Glomerular endothelial cell (primary cell): ENCODE measurements at regions not wholly inside any gene's neighbourhood (a gene's known extent, or its start where the extent isn't known, plus 50 kb on each side); places are given as distances from the start of the nearest gene placed in this dataset.

ENCODE experiments used
- DNase-seq: peaks from one replicate; pipeline ENCODE4 v3.0.0-alpha.2; 2011; ENCODE audit warnings: low read depth, low spot score; ENCODE audit errors: extremely low read depth

DNA sequence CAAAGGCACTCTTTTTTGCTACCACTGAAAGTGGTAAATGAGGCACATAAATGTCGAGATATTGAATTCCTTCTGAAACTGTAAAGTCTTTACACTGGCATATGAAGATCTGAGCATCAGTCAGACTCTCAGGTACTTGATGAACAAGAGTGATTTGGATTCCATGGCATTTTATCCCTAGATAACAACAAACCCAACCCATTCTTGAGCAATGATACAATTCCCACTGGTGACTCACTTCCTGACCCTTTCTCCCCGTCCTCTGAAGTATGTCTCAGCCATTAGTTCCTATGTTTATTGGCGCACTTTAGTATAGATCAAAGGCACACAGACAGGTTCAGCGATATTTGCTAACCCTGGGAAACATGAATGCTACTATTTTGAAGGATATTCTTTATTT, 147.0 kb upstream of the RBFOX1 start:
- DNase-seq = no peak

DNA sequence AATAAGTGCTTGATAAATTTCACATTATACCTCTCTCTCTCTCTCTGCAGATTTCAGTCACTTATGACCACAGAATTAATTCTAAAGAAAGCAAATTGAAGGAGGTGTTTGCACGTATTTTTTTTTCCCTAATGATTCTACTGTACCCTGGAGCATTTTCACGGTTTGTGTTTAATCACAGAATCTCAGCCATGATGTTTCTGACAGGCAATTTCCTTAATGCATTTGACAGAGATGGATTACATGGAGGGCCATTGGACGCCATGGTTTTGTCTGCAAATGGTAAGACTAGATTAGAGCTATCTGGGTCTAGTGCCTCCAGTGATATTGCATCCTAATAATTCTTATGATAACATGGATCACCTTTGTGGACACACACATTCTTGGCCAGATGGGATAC, 147.5 kb upstream of the RBFOX1 start:
- no peak for DNase-seq

DNA sequence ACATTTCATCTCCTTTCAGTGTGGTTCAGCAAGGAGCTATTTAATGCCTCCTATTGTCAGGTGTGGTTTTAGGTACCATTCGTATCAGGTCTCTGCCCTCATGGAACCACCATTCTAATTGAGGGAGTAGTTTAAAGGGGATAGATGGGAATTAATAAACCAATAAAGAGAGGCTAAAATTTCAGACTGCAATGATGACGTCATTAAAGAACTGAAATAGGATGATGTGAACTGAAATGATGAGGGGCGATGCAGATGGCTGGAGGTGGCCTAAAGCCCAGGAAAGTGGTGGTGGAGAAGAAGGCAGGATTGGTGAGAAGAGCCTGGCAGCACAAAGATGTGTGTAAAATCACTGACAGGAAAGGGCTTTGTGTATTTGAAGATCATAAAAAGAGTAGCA, 148.9 kb upstream of the RBFOX1 start:
- DNase-seq = no peak

DNA sequence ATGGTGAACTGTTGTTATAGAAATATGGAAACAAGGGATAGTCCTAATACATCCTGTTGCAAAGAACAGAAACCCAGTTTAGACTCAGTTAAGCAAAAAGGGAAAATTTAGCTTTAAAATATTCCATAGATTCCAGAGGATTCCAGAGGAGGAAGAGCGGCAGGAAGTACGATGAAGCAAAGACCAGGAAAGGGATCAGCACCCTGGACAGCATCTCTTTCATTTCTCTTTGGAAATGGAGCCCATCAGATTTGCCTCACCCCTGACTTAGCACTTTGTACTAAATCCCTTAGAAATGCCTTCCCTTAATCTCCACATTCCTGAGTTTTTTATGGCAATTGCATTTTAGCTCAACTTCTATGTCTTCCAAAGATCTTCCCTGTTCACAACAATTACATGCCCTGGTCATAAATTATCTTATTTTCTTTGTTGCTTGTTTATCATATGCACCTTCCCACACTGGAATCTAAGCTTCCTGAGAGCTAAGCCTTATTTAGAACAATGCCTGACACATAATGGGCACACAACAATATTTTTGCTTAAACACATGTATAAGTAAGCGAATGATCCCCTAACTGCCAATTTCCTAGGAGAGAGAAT, 150.0 kb upstream of the RBFOX1 start:
- no peak for DNase-seq

DNA sequence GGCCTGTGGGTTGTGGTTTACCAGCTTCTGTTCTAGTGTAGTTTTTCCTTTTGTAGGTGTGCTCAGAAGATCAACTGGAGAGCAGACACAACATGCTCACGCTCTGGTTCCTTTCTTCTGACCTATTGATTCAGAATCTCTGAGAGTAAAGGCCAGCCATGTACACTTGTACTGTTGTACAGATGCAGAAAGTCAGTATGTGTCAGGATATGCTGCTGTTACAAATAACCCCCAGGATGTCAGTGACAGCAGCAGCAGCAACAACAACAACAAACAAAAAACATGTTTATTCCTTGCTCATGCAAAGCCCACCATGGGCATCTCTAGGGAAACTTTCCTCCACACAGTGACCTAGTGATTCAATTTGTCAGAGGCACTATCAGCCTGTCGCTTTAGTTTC, 154.8 kb upstream of the RBFOX1 start:
- no peak for DNase-seq

DNA sequence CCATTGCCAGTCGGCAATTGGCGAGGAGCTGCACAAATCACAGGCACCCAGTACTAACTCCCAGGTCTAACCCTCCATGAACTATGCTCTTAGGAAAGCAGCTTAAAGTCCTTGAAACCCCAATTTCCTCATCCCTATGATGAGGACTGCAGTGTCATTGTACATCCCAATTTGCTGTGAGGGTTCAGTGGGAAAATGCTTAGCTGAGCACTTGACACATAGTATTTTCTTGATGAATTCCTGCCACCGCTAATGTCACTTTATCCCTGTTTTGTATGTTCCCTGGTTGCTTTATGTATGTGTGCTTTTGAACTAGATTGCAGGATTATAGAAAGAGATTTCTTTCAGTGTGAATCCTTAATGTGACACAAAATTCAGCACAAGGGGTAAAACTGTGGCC, 161.5 kb upstream of the RBFOX1 start:
- no peak for DNase-seq

DNA sequence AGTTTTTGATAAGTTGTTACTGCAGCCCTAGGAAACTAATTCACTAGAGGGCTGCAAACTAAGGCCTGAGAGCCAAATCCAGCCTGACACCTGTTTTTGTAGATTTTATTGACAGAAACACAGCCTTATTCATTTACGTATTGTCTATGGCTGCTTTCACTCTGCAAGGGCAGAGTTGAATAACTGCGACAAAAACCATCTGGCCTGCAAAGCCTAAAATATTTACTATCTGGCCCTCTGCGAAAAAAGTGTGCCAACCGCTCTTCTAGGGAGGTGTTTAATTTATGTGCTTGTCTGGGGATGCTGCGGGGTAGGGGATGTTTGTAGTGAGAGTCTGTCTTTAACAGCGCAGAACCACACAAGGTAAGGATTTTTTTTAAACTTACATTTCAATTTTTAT, 165.0 kb upstream of the RBFOX1 start:
- no peak for DNase-seq

DNA sequence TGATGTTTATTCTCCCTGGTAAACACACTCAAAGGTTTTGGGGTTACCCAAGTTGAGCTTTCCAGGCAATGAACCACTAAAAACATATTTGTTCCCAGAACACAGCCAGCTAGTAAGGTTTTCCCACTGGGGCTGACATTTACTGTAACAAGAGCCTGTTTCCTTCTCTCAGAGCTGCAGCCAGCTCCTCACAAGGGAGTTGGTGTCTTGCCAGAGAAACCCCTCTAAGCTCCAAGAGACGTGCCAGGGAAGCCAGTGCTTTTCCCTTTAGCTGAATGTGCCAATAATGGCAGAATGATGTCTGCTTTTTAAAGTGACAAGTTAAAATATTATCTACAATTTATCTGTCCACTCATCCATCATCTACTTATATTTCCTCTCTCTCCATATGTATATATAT, 170.8 kb upstream of the RBFOX1 start:
- no peak for DNase-seq

DNA sequence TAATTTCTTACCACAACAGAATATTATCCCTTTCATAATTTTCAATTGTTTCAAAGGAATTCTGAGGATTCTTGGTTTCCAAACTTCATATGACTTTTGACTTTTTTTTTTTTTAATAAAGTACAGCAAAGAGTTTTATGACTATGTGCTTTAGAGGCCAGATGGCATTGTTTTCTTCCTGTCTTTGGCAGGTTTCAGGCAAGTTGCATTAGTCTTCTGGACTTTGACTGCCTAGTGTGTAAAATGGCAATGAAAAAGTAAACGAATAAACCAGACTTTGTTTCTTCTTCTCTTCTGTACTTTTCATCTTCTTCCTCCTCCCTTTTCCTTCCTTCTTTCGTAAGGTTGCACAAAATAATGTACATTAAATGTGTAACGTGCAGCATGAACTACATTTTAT, 172.6 kb upstream of the RBFOX1 start:
- DNase-seq = no peak

DNA sequence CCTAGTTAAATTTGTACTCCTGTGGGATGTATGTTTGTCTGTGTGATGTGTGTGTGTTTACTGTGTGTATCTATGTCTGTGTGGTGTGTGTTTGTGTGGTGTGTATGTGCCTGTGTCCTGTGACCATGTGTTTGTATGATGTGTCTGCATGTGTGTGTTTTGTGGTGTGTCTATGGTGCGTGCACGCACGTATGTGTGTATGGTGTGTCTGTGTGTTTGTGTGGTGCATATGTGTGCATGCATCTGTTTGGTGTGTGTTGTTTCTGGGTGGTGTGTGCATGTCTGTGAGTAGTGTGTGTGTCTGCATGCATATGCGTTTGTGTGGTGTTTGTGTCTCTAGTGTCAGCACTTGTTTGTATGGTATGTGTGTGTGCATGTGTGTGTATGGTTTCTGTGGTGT, 174.2 kb upstream of the RBFOX1 start:
- no peak for DNase-seq

DNA sequence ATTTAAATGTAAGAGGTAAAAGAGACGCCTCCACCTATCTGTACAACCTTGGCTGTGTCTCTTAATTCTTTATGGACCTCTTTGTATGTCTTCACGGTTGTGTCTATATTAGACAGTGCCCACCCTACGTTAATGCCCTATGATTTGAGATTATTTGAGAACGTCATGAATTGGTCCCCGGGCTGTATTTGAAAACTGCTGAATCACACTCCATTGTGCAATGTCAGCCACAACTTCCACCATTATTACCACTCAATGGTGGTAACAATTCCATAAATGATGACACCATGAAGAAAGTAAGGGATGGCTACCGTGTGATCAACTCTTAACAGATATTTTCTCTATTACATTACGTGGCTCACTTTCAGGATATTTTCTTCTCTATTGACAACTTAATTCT, 182.4 kb upstream of the RBFOX1 start:
- DNase-seq = no peak

DNA sequence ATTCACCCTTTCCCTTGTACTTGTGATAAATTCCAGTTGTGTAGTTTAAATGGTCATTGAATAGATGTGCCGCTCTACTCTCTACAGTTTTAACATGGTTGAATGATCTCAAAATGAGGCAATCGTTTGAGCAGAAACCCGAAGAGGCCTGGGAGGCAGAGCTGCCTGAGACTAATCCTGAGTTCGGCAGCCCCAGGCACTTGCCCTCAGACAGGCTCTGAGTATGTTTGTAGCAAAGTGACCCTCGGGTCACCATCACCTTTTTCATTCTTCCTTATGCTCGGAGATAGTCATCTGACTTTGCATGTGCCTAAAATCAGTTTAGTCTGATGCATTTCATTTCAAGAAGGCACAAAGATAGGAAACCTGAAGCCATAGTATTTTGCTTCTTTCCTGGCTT, 184.0 kb upstream of the RBFOX1 start:
- no peak for DNase-seq

DNA sequence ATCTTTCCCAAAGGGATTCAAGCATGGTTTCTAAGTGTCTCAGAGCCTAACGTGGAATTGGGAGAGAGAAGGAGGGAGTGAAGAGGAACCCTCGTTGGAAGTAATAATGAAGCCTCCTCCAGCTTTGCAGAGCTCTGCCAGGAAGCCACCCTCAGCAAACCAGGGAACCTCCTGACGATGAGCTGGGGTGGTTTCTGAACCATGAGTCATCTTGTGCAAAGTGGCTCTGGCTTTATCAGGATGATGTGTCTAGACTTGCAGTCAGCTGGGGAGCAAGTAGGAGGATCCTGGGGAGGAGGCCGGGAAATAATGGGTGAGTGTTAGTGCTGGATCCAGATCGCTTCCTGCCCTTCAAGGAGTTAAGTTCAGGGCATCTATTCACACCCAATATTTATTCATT, 191.7 kb upstream of the RBFOX1 start:
- no peak for DNase-seq

DNA sequence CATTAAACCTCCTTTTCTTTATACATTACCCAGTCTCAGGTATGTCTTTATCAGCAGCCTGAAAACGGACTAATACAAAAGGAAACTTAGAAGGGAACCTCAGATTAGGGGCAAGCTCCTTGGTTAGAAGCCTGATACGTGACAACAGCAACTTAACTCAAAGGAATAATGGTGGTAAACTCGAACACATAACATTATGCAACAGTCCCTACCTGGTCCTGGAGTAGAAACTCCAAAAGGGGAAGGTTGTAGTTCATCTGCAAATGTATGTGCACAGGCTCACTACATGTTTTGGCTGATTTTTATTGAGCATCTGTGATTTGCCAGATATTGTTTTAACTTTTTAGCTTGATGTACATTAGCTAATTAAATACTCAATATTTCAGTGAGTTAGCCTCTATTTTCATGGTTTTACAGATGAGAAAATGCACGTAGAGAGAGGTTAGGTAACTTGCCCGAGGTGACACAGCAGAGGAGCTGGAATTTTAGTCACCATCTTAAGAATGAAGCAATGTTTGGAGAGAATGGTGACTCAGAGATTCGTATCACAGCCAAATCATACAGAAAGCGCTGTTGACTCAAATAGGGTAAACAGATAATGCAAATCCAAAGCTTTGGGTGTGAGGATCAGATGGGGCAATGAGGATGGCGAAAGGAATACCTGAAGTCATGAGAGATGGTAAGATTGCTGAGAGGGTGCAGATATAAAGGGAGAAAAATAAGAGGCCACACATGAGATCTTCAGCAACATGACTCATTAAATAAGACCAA, 194.9 kb upstream of the RBFOX1 start:
- DNase-seq = no peak

DNA sequence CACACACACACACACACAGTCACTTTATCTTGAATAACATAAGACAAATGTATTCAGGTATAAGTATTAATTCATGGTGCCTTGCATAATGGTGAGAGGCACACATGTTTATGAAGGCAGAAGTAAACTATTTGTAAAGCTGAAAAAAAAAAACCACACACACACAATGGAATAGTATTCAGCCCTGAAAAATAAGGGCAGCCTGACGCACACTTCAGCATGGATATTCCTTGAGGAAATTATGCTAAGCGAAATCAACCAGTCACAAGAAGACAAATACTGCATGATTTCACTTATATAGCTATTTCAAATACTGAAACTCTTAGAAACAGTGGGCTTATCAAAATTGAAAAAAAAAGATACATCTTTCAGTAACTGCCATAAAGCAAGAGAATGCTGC, 200.2 kb upstream of the RBFOX1 start:
- no peak for DNase-seq

DNA sequence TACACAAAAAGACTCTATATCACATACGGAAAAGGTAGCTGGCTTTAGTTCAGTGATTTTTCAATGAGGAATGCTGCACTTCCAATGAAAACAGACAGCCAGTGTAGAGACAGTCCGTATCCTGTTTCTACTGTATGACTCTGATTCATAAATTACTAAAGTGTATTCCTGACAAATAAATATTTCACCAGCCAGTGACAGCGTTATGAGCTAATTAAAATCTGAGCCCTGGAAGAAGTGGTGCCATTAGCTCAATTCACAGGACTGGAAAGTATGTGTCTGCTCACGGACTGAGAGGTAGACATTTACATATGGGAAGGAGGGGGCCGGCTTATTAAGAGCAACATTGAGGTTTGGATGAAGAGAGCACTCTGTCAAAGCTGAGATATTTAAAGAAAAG, 207.9 kb upstream of the RBFOX1 start:
- DNase-seq = no peak

DNA sequence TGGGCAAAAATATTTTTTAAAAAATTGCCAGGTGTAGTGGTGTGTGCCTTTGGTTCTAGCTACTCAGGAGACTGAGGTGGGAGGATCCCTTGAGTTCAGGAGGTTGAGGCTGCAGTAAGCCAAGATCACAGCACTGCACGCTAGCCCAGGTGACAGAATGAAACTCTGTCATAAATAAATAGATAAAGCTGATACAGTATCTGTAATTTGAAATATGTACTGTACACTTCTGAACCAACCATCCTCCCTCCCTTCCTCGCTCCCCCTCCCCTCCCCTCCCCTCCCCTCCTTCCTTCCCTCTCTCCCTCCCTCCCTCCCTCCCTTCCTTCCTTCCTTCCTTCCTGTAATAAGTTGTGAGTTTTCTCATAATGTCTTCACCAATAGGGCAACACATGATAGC, 208.4 kb upstream of the RBFOX1 start:
- no peak for DNase-seq

DNA sequence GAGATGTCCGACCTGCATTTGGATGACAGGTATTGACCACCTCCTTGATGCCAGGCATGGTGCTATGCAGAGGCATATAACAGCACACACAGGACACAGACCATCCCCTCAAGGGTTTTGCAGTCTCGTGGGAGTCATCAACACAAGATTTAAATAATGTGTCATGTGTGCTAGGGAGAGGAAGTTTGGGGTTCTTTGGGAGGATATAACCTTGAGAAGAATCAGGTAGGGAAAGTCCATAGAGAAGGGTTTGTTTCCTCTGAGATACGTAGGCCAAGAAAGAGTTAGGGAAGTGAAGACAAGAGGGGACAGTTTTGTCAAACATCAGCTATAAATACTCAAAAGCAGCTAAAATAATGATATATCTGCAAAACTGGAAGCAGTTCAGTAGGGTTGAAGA, 215.9 kb upstream of the RBFOX1 start:
- no peak for DNase-seq

DNA sequence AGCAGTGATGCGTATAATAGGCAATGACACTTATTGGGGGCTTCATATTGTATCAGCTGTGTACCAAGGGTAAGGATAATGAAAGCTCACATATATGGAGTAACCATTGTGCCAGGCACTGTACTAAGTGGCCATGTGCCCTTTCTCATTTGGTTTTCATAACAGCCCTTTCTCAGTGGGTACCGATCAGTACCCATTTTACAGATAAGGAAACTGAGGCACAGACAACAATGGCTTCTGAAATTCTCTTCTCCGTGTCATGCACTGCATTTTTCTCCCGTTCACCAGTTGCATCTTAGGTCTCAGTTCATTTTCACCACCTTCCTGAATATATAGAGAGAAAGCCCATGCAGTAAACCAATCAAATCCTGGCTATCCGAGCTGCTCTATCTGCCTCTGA, 216.7 kb upstream of the RBFOX1 start:
- no peak for DNase-seq

DNA sequence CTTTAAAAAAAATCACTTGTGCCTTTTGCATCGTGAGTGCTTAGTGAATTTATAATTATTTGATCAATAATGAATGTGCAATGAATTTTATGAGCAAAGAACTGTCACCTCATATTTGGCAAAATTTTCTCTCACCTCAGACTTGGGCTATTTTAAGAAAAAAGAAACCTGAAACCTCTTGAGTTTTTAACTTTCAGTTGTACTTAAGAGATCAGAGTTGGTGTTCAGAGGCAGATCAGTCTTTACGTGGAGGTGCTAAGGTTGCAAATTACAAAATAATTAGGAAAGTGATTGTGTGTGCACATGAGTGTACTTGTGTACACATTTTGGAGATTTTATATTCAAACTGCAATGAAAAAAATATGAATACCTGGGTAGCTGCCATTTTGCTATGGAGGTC, 218.7 kb upstream of the RBFOX1 start:
- no peak for DNase-seq

DNA sequence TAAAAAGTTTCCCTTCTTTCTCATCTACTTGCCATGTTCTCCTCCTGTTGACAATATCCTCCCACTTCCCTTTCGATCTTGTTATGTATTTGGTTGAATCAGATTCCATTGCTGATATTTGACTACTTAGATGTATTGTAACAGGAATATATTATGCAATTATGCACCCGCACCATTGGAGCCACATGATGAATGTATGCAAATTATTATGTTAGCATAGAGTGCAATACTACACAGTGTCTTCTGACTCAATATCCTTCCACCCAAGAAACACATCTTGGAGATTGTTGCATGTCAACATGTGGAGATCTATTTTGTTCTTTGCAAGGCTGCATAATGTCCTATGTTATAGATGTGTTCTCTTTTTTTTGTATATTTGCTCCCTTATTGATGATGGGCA, 219.2 kb upstream of the RBFOX1 start:
- DNase-seq = no peak

DNA sequence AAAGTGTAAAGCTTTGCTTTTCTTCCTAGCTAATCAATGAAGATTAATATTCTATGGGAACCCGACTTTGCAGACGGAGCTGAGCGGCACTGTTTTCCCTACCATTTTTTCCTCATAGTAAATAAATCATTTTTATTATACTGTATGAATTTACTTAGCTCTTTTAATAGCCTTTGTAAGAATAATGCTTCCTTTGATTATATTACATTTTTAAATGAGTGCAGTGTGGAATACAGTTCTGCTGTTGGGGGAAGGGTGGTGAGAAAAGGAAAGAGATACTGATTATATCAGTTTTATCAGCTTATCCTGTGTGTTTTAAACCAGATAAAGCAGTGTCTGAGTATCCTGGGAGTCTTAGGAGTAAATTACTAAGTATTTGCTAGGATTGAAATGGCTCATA, 221.4 kb upstream of the RBFOX1 start:
- DNase-seq = no peak

DNA sequence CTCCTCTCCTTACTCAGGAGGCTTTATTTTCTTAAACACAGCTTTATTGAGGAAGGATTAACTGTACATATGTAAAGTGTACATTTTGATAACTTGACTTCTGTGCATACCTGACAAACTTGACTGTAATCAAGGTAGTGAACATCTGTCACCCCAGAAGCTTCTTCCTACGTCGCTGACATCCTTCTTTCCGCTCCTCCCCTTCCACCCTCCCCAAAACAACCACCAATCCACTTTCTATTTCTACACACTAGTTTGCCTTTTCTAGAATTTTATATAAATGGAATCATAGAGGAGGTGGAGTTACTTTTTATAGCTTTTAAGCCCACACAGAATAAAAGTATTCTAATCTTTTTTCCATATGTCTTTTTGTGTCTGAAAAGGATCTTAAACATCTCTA, 225.2 kb upstream of the RBFOX1 start:
- DNase-seq = no peak
